Activated T-cell treated with anti-CD3 and anti-CD28 coated beads, Interleukin-2, amount 50 U/mL, for 72 hours (primary cell): ENCODE measurements at regions not wholly inside any gene's neighbourhood (a gene's known extent, or its start where the extent isn't known, plus 50 kb on each side); places are given as distances from the start of the nearest gene placed in this dataset.

Experiments used
- ATAC-seq, 2 donors: fragments of 150-1000 bp; cut with Tn5 transposase; replicated peaks in 1 of 2; 2 replicates each; pipeline ENCODE4 v1.10.0; 2021; ENCODE audit warnings: moderate library complexity in 2 of 2, mild to moderate bottlenecking in 1 of 2
- DNase-seq, 2 donors: peaks; one replicate each; pipeline ENCODE4 v3.0.0; 2021 to 2022; ENCODE audit warnings: mixed read lengths in 1 of 2
- H3K27ac Mint-ChIP-seq: one replicate; pipeline ENCODE4 v1.8.0; 2022; ENCODE audit warnings: mild to moderate bottlenecking, moderate library complexity, mixed read lengths
- H3K27me3 Mint-ChIP-seq: one replicate; pipeline ENCODE4 v1.8.0; 2022; ENCODE audit warnings: low read depth, mixed read lengths
- H3K36me3 Mint-ChIP-seq, 2 donors: one replicate each; pipeline ENCODE4 v1.8.0; 2022; ENCODE audit warnings: mixed read lengths in 2 of 2, mild to moderate bottlenecking in 1 of 2; ENCODE audit not compliant: insufficient read depth in 2 of 2
- H3K4me1 Mint-ChIP-seq: one replicate; pipeline ENCODE4 v1.8.0; 2022; ENCODE audit warnings: low read depth, mixed read lengths
- H3K4me3 Mint-ChIP-seq, 2 donors: one replicate each; pipeline ENCODE4 v1.8.0; 2022; ENCODE audit warnings: mild to moderate bottlenecking in 2 of 2, mixed read lengths in 2 of 2, moderate library complexity in 2 of 2
- H3K9me3 Mint-ChIP-seq, 2 donors: one replicate each; pipeline ENCODE4 v1.8.0; 2022; ENCODE audit warnings: mixed read lengths in 2 of 2

DNA sequence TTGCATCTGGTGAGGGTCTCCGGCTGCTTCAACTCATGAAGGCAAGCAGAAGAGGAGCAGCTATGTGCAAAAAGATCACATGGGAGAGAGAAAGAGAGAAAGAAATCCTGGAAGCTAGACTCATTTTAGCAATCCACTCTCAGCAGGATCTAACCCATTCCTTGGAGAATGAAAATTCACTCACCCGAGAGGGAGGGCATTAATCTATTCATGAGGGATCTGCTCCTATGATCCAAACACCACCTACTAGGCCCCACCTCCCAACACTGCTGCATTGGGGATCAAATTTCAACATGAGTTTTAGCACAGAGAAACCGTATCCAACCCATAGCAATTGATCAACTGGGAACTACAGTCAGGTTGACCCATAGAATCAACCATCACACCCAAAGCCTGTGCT is 98.1 kb upstream of the SV2C start:
- no peak overlapping the region for H3K27ac Mint-ChIP-seq
- ATAC-seq (no peak), DNase-seq (no peak)
- H3K4me1 Mint-ChIP-seq: no peaks in the 10 kb centered on the region
- no peak overlapping the region for H3K4me3 Mint-ChIP-seq
- peaks cover 6% of the 10 kb centered on the region for H3K27me3 Mint-ChIP-seq
- H3K36me3 Mint-ChIP-seq: no peaks in the 10 kb centered on the region
- H3K9me3 Mint-ChIP-seq: no peaks in the 10 kb centered on the region

- Mint-ChIP-seq H3K27me3 (peaks cover 27% of the 10 kb centered on the region), H3K4me1 (no peaks in the 10 kb centered on the region)
These were observed 107.7 kb upstream of the SV2C start for GRCh38 chr5:75975496-75975895.

GRCh38 chr5:75965292-75965691 is 117.9 kb upstream of the SV2C start:
- Mint-ChIP-seq H3K27ac (no peak overlapping the region), H3K9me3 (peaks cover 5 to 10% of the 10 kb centered on the region in 2 donors), H3K4me3 (no peak overlapping the region), H3K36me3 (peaks cover 2 to 7% of the 10 kb centered on the region in 2 donors), H3K27me3 (peaks cover 6% of the 10 kb centered on the region), H3K4me1 (no peaks in the 10 kb centered on the region)
- no peak for ATAC-seq
- DNase-seq: no peak

More at GRCh38 chr5:75975496-75975895, 107.7 kb upstream of the SV2C start:
- no peak overlapping the region for H3K4me3 Mint-ChIP-seq
- H3K27ac Mint-ChIP-seq: no peak overlapping the region
- H3K9me3 Mint-ChIP-seq: peaks cover 0 to 2% of the 10 kb centered on the region in 2 donors
- no peak for DNase-seq
- peaks cover 0 to 1% of the 10 kb centered on the region in 2 donors for H3K36me3 Mint-ChIP-seq
- ATAC-seq: no peak

DNA sequence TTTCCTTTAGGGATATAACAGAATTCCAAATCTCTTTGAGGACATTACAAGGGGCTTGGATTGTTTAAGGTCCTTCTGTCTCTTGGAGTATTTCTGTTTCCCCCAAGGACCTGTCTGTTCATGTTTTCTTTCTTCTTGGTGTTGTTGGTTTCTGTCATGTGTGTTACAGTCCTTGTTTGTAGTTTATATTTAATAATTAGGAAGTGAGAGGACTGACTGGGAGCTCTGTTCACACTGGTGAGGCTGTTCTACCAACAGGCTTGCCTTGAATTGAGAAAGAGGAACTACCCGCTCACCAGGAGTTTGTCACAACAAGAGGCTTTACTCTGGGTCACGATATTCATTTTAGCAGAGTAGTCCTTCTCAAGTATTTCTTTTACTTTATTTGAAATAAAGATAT is 119.2 kb upstream of the SV2C start:
- no peak for ATAC-seq
- no peak overlapping the region for H3K4me3 Mint-ChIP-seq
- peaks cover 2 to 5% of the 10 kb centered on the region in 2 donors for H3K9me3 Mint-ChIP-seq
- no peak for DNase-seq
- peaks cover 6% of the 10 kb centered on the region for H3K27me3 Mint-ChIP-seq
- no peaks in the 10 kb centered on the region for H3K4me1 Mint-ChIP-seq
- no peak overlapping the region for H3K27ac Mint-ChIP-seq
- H3K36me3 Mint-ChIP-seq: peaks cover 2 to 4% of the 10 kb centered on the region in 2 donors

DNA sequence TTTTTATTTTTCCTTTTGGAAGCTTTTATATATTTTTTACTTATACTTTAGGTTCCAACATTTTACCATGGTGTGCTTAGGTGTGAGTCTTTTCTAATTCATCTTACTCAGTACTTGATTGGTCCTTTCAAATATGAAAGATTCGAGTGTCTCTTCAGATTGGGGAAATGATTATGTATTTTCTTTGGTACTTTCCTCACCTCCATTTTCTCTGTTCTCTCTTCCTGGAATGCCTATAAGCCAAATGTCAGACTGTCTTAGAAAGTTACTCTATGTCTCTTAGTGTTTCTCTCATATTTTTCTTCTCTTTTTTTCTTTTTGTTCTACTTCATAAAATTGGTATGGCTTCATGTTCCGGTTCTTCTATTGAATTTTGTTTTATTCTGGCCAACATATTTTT is 119.6 kb upstream of the SV2C start:
- no peak overlapping the region for H3K4me3 Mint-ChIP-seq
- no peak for DNase-seq
- H3K4me1 Mint-ChIP-seq: no peaks in the 10 kb centered on the region
- H3K27me3 Mint-ChIP-seq: peaks cover 6% of the 10 kb centered on the region
- ATAC-seq: no peak
- peaks cover 2% of the 10 kb centered on the region in 2 donors for H3K36me3 Mint-ChIP-seq
- peaks cover 2 to 4% of the 10 kb centered on the region in 2 donors for H3K9me3 Mint-ChIP-seq
- H3K27ac Mint-ChIP-seq: no peak overlapping the region

DNA sequence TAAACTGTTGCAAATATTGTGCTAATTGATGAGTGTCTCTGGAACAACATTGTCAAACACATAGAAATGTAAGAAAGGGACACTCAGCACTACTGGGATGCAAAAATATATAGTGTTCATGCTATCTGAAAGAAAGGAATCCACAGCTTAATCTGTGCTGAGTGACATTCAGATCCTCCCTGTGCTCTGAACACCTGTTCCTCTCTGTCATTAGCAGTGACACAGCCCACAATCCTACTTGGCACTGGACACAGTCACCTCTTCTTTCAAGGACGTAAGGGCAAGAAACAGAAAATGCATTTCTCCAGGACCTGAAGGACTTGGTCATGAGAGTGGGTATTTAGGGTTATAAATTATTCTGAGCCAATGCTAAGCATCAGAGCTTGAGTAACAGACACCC is 121.4 kb upstream of the SV2C start:
- DNase-seq (no peak), ATAC-seq (no peak)
- H3K27me3 Mint-ChIP-seq: peaks cover 6% of the 10 kb centered on the region
- H3K4me3 Mint-ChIP-seq: no peak overlapping the region
- H3K27ac Mint-ChIP-seq: no peak overlapping the region
- no peaks in the 10 kb centered on the region for H3K4me1 Mint-ChIP-seq
- no peaks in the 10 kb centered on the region for H3K36me3 Mint-ChIP-seq
- peaks cover 0 to 2% of the 10 kb centered on the region in 2 donors for H3K9me3 Mint-ChIP-seq

GRCh38 chr5:75960129-75960528 is 123.1 kb upstream of the SV2C start:
- H3K4me1 Mint-ChIP-seq: no peaks in the 10 kb centered on the region

DNA sequence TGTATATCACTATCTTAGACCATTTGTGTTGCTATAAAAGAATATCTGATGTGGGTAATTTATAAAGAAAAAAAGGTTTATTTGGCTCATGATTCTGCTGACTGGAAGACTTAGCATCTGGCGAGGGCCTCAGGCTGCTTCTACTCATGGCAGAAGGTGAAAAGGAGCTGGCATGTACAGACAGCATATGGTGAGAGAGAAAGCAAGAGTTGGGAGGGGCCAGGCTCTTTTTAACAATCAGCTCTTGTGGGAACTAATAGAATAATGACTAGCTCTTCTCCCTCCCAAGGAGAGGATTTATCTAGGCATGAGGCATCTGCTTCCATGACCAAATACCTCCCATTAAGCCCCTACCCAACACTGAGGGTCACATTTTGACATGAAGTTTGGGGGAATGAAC is 130.2 kb upstream of the SV2C start:
- no peaks in the 10 kb centered on the region for H3K4me1 Mint-ChIP-seq
- no peak overlapping the region for H3K4me3 Mint-ChIP-seq
- peaks cover 0 to 2% of the 10 kb centered on the region in 2 donors for H3K36me3 Mint-ChIP-seq
- ATAC-seq (no peak), DNase-seq (no peak)
- no peak overlapping the region for H3K27ac Mint-ChIP-seq
- H3K27me3 Mint-ChIP-seq: peaks cover 22% of the 10 kb centered on the region
- peaks cover 8 to 10% of the 10 kb centered on the region in 2 donors for H3K9me3 Mint-ChIP-seq

More at GRCh38 chr5:75960129-75960528, 123.1 kb upstream of the SV2C start:
- no peak for ATAC-seq
- no peak for DNase-seq
- no peaks in the 10 kb centered on the region for H3K36me3 Mint-ChIP-seq
- no peak overlapping the region for H3K27ac Mint-ChIP-seq
- H3K27me3 Mint-ChIP-seq: peaks cover 6% of the 10 kb centered on the region
- peaks cover 0 to 2% of the 10 kb centered on the region in 2 donors for H3K9me3 Mint-ChIP-seq
- H3K4me3 Mint-ChIP-seq: no peak overlapping the region

- H3K27ac Mint-ChIP-seq: no peak overlapping the region
These were observed 130.9 kb upstream of the SV2C start for GRCh38 chr5:75952291-75952690.

GRCh38 chr5:75951716-75952115 is 131.5 kb upstream of the SV2C start:
- Mint-ChIP-seq H3K27me3 (peaks cover 22% of the 10 kb centered on the region), H3K27ac (no peak overlapping the region), H3K4me1 (no peaks in the 10 kb centered on the region), H3K36me3 (peaks cover 0 to 2% of the 10 kb centered on the region in 2 donors), H3K4me3 (no peak overlapping the region), H3K9me3 (peaks cover 8 to 10% of the 10 kb centered on the region in 2 donors)
- ATAC-seq (no peak), DNase-seq (no peak)

More at GRCh38 chr5:75952291-75952690, 130.9 kb upstream of the SV2C start:
- ATAC-seq: no peak
- no peak for DNase-seq
- H3K36me3 Mint-ChIP-seq: peaks cover 0 to 2% of the 10 kb centered on the region in 2 donors
- peaks cover 22% of the 10 kb centered on the region for H3K27me3 Mint-ChIP-seq
- H3K4me1 Mint-ChIP-seq: no peaks in the 10 kb centered on the region
- H3K9me3 Mint-ChIP-seq: peaks cover 8 to 10% of the 10 kb centered on the region in 2 donors
- no peak overlapping the region for H3K4me3 Mint-ChIP-seq

- Mint-ChIP-seq H3K27ac (no peak overlapping the region), H3K9me3 (peaks cover 8 to 10% of the 10 kb centered on the region in 2 donors), H3K36me3 (peaks cover 0 to 2% of the 10 kb centered on the region in 2 donors), H3K27me3 (peaks cover 22% of the 10 kb centered on the region), H3K4me3 (no peak overlapping the region), H3K4me1 (no peaks in the 10 kb centered on the region)
- no peak for DNase-seq
- no peak for ATAC-seq
These were observed 132.0 kb upstream of the SV2C start for GRCh38 chr5:75951158-75951557.

- Mint-ChIP-seq H3K27me3 (peaks cover 22% of the 10 kb centered on the region), H3K9me3 (peaks cover 9 to 10% of the 10 kb centered on the region in 2 donors), H3K4me1 (no peaks in the 10 kb centered on the region), H3K27ac (no peak overlapping the region), H3K36me3 (peaks cover 0 to 2% of the 10 kb centered on the region in 2 donors), H3K4me3 (no peak overlapping the region)
- ATAC-seq (no peak), DNase-seq (no peak)
These were observed 134.7 kb upstream of the SV2C start for GRCh38 chr5:75948438-75948837.

DNA sequence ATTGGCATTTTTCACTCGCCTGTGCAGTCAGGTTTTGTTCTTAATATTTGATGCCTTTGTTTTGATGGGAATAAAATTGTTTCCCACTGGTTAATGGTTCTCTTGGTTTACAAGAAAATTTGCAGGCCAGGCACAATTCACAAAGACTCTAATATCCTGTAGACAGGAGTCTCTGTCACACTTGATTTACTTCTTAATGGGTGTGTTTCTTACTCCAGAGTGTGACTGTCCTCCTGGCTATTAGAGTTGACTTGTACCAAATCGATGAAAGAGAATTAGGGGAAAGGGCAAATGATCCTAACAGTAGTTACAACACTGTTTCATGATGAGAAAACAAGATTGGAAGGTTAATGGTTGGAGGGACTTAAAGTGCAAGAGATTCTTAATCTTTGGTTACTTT is 142.8 kb upstream of the SV2C start:
- peaks cover 0 to 2% of the 10 kb centered on the region in 2 donors for H3K9me3 Mint-ChIP-seq
- H3K36me3 Mint-ChIP-seq: no peaks in the 10 kb centered on the region
- H3K4me3 Mint-ChIP-seq: no peak overlapping the region
- H3K27ac Mint-ChIP-seq: no peak overlapping the region
- ATAC-seq (no peak), DNase-seq (no peak)
- H3K4me1 Mint-ChIP-seq: no peaks in the 10 kb centered on the region
- no peaks in the 10 kb centered on the region for H3K27me3 Mint-ChIP-seq

GRCh38 chr5:75935572-75935971 is 147.6 kb upstream of the SV2C start:
- Mint-ChIP-seq H3K36me3 (no peaks in the 10 kb centered on the region), H3K4me3 (no peak overlapping the region), H3K4me1 (no peaks in the 10 kb centered on the region), H3K9me3 (no peaks in the 10 kb centered on the region), H3K27ac (no peak overlapping the region), H3K27me3 (peaks cover 9% of the 10 kb centered on the region)
- ATAC-seq: no peak
- DNase-seq: no peak
